Kidney epithelial cell (primary cell): ENCODE measurements at regions not wholly inside any gene's neighbourhood (a gene's known extent, or its start where the extent isn't known, plus 50 kb on each side); places are given as distances from the start of the nearest gene placed in this dataset.

Source experiments
- DNase-seq: peaks from one replicate; pipeline ENCODE4 v3.0.0-alpha.2; 2010; ENCODE audit warnings: low read depth
- H3K27me3 ChIP-seq: 2 replicates; pipeline ENCODE4 v1.6.0; 2011; ENCODE audit warnings: low read length; ENCODE audit not compliant: control insufficient read depth, insufficient read depth
- H3K36me3 ChIP-seq: 2 replicates; pipeline ENCODE4 v1.5.1; 2011; ENCODE audit warnings: low read length; ENCODE audit not compliant: control insufficient read depth, insufficient read depth
- H3K4me3 ChIP-seq: 2 replicates; pipeline ENCODE4 v1.5.1; 2011; ENCODE audit warnings: low read depth, mild to moderate bottlenecking, control low read depth, low read length
- TF ChIP-seq, protein P1 (sequence below): IDR thresholded peaks from 2 replicates; pipeline ENCODE4 v1.5.1; 2011; ENCODE audit warnings: mild to moderate bottlenecking, moderate library complexity, low read length, control low read depth, inconsistent platforms; ENCODE audit not compliant: insufficient read depth, poor library complexity, severe bottlenecking

DNA sequence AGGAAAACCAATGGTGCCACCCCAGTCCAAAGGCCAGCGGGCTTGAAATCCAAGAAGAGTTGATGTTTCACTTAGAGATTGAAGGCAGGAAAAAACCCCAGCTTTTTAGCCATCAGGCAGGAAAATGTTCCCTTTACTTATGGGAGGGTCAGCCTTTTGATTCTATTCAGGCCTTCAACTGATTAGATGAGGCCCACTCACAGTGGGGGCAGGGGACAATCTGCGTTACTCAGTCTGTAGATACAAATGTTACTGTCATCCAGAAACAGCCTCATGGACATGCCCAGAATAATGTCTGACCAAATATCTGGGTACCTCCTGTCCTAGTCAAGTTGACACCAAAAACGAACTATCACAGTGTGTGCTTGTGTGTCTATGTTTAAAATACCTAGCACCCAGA, 121.2 kb upstream of the KCNQ5 start:
- Histone ChIP-seq H3K36me3 (no peaks in the 10 kb centered on the region), H3K4me3 (no peak overlapping the region), H3K27me3 (no peaks in the 10 kb centered on the region)
- DNase-seq: no peak
- TF ChIP-seq, protein P1, sequence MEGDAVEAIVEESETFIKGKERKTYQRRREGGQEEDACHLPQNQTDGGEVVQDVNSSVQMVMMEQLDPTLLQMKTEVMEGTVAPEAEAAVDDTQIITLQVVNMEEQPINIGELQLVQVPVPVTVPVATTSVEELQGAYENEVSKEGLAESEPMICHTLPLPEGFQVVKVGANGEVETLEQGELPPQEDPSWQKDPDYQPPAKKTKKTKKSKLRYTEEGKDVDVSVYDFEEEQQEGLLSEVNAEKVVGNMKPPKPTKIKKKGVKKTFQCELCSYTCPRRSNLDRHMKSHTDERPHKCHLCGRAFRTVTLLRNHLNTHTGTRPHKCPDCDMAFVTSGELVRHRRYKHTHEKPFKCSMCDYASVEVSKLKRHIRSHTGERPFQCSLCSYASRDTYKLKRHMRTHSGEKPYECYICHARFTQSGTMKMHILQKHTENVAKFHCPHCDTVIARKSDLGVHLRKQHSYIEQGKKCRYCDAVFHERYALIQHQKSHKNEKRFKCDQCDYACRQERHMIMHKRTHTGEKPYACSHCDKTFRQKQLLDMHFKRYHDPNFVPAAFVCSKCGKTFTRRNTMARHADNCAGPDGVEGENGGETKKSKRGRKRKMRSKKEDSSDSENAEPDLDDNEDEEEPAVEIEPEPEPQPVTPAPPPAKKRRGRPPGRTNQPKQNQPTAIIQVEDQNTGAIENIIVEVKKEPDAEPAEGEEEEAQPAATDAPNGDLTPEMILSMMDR: no peak

DNA sequence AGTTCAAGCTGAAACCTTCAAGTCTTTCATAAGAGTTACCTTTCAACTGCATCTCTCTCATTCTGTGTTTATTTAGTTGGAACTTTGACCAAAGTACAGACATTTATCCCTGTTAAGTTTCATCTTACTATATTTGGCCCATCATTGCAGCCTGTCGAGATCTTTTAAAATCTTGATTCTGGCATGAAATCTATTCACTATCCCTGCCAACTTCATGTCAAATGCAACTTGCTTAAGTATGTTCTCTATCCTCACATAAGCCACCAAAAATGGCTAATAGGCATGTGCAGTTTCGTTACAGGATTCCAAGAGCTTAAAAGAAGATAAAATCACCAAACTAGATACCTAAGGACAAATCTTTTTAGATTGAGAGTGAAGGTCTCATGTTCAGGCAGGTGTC, 117.5 kb upstream of the KCNQ5 start:
- no peak for DNase-seq
- no peaks in the 10 kb centered on the region for H3K36me3 ChIP-seq
- TF ChIP-seq, protein P1: no peak

DNA sequence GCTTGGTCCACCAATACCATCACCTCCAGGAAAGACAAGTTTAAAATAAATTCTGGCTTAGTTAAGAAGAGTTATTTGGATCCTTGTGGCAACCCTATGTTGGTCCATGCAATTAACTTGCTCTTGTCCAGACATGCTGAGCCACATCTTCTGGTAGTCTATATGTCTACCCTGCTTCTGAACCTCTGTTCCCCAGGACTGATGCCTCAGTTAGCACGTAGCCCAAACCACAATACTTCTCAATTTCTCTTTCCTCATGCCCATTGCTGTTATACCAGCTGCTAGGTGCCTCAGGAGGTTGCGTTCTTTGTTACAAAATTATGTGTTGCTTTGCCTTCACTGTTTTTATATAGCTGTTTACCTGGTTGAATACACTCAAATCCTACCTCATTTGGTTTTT, 116.4 kb upstream of the KCNQ5 start:
- Histone ChIP-seq H3K4me3 (no peak overlapping the region), H3K36me3 (no peaks in the 10 kb centered on the region), H3K27me3 (no peaks in the 10 kb centered on the region)
- no peak for DNase-seq
- TF ChIP-seq, protein P1: no peak

More for the DNA sequence above, 117.5 kb upstream of the KCNQ5 start:
- Histone ChIP-seq H3K4me3 (no peak overlapping the region), H3K27me3 (no peaks in the 10 kb centered on the region)

DNA sequence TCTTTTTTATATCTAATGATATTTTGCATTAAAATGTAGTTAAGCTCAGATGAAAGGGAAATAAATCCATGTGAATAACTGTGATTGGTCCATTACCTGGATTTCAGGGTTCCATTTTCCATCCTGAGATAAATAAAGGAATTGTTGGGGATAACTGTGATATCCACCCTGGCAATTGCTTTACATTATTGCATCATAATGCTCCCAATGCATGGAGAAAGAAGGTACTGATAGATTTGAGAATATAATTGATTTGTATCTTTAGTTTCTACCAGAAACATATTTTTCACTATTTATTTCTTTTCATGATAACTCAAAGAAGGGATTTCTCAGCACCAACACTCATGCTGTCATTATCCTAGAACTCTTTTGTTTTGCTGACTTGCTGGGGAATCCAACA, 102.0 kb upstream of the KCNQ5 start:
- no peak for DNase-seq
- Histone ChIP-seq H3K27me3 (no peaks in the 10 kb centered on the region), H3K4me3 (no peak overlapping the region), H3K36me3 (no peaks in the 10 kb centered on the region)
- TF ChIP-seq, protein P1: no peak

DNA sequence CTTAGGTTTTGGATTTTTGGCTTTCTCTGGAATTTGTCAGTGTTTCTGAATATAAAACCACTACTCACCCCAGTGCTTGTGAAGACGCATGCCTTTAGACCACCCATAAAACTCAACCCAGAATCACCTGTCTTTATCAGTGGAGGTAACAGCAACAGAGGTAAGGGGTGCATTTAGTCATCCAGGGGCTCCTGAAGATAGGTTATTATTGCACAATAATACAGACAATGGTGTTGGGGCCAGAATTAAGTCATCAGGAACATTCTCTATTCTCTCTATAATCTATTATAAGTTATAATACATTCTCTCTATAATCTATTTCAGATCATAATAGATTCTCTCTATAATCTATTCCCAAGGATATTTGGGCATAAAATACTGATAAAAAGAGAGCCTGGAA, 100.2 kb upstream of the KCNQ5 start:
- TF ChIP-seq, protein P1: no peak
- Histone ChIP-seq H3K36me3 (no peaks in the 10 kb centered on the region), H3K27me3 (no peaks in the 10 kb centered on the region), H3K4me3 (no peak overlapping the region)
- DNase-seq: no peak

DNA sequence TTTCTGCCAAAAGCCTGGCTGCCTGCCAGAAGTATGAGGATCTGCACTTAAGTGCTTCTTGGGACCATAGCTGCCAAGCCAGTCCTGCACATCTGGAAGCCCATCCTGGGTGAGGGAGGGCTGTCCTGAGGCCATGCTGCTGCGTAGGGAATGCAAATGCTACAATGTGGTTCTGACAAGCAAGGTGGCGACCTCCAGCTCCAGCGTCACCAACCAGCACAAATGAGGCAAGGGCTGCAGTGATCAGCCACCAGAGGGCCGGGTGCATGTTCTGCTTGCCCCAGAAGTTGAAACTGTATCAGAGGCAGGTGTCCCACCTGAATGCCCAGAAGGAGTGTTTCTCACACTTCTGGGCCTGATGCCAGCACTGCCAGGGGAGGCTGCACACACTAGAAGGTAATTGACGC, 99.1 kb upstream of the KCNQ5 start:
- no peak for DNase-seq
- TF ChIP-seq, protein P1: no peak

More for the DNA sequence above, 99.1 kb upstream of the KCNQ5 start:
- no peak overlapping the region for H3K4me3 ChIP-seq
- no peaks in the 10 kb centered on the region for H3K36me3 ChIP-seq
- H3K27me3 ChIP-seq: no peaks in the 10 kb centered on the region
